ENCODE measurements at regions not wholly inside any gene's neighbourhood (a gene's known extent, or its start where the extent isn't known, plus 50 kb on each side); places are given as distances from the start of the nearest gene placed in this dataset.

DNA sequence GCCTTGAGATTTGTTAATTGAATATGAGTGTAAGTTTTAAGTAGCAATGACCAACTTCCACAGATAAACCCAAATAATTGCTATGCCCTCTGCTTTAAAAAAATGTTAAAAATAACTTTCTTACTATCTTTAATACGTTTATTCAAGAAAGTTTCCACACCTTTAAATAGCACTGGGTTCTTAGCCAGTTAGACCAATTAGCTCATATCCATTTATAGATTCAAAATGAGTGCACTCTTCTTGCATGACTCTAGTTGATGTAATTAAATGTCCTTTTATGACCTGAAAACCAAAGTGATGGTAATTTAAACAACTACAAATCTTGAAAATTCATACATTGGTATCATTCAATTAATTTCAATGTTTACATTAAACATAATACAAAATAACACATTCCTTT lies 50.8 kb upstream of the CACNA2D1 start:
- no peaks in the 10 kb centered on the region for H3K27me3 ChIP-seq (ENCODE audit: control insufficient read depth, insufficient read depth, low read length, poor library complexity, severe bottlenecking)
- H3K4me3 Mint-ChIP-seq = no peak overlapping the region
- 76 to 78% methylated on average over 1 of the region's 1 CpG for WGBS, 2 experiments (ENCODE audit: insufficient coverage in 1 of 2, insufficient read length in 1 of 2)
- no peak overlapping the region for H3K27ac Mint-ChIP-seq
- H3K9me3 Mint-ChIP-seq = no peaks in the 10 kb centered on the region
- H3K27ac ChIP-seq (ENCODE audit: low read depth, low read length) = no peak overlapping the region
- H3K36me3 Mint-ChIP-seq (ENCODE audit: low read depth) = no peaks in the 10 kb centered on the region
- TF ChIP-seq, protein P1, sequence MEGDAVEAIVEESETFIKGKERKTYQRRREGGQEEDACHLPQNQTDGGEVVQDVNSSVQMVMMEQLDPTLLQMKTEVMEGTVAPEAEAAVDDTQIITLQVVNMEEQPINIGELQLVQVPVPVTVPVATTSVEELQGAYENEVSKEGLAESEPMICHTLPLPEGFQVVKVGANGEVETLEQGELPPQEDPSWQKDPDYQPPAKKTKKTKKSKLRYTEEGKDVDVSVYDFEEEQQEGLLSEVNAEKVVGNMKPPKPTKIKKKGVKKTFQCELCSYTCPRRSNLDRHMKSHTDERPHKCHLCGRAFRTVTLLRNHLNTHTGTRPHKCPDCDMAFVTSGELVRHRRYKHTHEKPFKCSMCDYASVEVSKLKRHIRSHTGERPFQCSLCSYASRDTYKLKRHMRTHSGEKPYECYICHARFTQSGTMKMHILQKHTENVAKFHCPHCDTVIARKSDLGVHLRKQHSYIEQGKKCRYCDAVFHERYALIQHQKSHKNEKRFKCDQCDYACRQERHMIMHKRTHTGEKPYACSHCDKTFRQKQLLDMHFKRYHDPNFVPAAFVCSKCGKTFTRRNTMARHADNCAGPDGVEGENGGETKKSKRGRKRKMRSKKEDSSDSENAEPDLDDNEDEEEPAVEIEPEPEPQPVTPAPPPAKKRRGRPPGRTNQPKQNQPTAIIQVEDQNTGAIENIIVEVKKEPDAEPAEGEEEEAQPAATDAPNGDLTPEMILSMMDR (conservative IDR thresholded peaks at IDR 0.05) = no peak
- no peaks in the 10 kb centered on the region for H3K27me3 Mint-ChIP-seq (ENCODE audit: insufficient read depth)
- no peaks in the 10 kb centered on the region for H3K9me3 ChIP-seq (ENCODE audit: control insufficient read depth, low read length)
- H3K4me1 ChIP-seq (ENCODE audit: control insufficient read depth, insufficient read depth, low read length) = no peaks in the 10 kb centered on the region
- DNase-seq = no peak
- no peak overlapping the region for H3K4me3 ChIP-seq (ENCODE audit: low read length)
- H3K36me3 ChIP-seq (ENCODE audit: control insufficient read depth, insufficient read depth, low read length) = no peaks in the 10 kb centered on the region
- no peak overlapping the region for H3K9ac ChIP-seq (ENCODE audit: extremely low read depth, low read length, poor library complexity, severe bottlenecking)
- H3K4me1 Mint-ChIP-seq = no peaks in the 10 kb centered on the region
